B cell (primary cell): ENCODE measurements at regions not wholly inside any gene's neighbourhood (a gene's known extent, or its start where the extent isn't known, plus 50 kb on each side); places are given as distances from the start of the nearest gene placed in this dataset.

ENCODE experiments used
- ATAC-seq: fragments of 200-7000 bp; cut with Tn5 transposase; one replicate; pipeline ENCODE4 v1.10.0; 2021; ENCODE audit warnings: low read depth, mild to moderate bottlenecking, moderate number of reproducible peaks, moderate library complexity
- CTCF ChIA-PET: fragments of 350-600 bp; sonication (Branson Sonifier 250); formaldehyde crosslinking; loops from one replicate; lab custom pipeline; 2021; ENCODE audit warnings: antibody characterized with exemption, inconsistent platforms; lab: Charles Lee
- POLR2A ChIA-PET: fragments of 350-600 bp; sonication (Branson Sonifier 250); formaldehyde crosslinking; loops from one replicate; lab custom pipeline; 2021; ENCODE audit warnings: antibody characterized with exemption; lab: Charles Lee
- DNase-seq: peaks from one replicate; pipeline ENCODE4 v3.0.0; 2013
- H2AFZ ChIP-seq: 2 replicates; pipeline ENCODE4 v1.6.1; 2012; ENCODE audit warnings: mild to moderate bottlenecking, low read depth, low read length; ENCODE audit not compliant: insufficient read depth, poor library complexity, severe bottlenecking
- H3K27ac ChIP-seq, 2 donors: 1 replicate in 1 of 2; 2 replicates in 1 of 2; pipeline ENCODE4 v1.5.1; 2012 to 2013; ENCODE audit warnings: low read length in 2 of 2, mild to moderate bottlenecking in 2 of 2, moderate library complexity in 1 of 2
- H3K27me3 ChIP-seq, 4 experiments: fragments of 200-600 bp in 1 of 4; sonication (generic) in 1 of 4; replicated peaks in 1 of 4; 1 replicate in 2 of 4; 2 replicates in 2 of 4; pipeline versions ENCODE4 v1.6.1 to v1.7.0; 2013 to 2016; ENCODE audit warnings: low read length in 3 of 4, mild to moderate bottlenecking in 2 of 4, mixed read lengths in 1 of 4, moderate library complexity in 1 of 4; ENCODE audit not compliant: insufficient read depth in 4 of 4, control insufficient read depth in 3 of 4; ENCODE audit errors: control extremely low read depth in 1 of 4
- H3K36me3 ChIP-seq, 2 experiments: replicated peaks in 1 of 2; 1 replicate in 1 of 2; 2 replicates in 1 of 2; pipeline versions ENCODE4 v1.6.1 to v1.7.1; 2013; ENCODE audit warnings: low read length in 1 of 2; ENCODE audit not compliant: insufficient read depth in 2 of 2, control insufficient read depth in 1 of 2; ENCODE audit errors: control extremely low read depth in 1 of 2, extremely low read depth in 1 of 2
- H3K4me1 ChIP-seq, 2 donors: fragments of 200-600 bp in 1 of 2; sonication (generic) in 1 of 2; 1 replicate in 1 of 2; 2 replicates in 1 of 2; pipeline versions ENCODE4 v1.5.1 to v1.6.1; 2013 to 2017; ENCODE audit warnings: low read length in 2 of 2; ENCODE audit not compliant: control insufficient read depth in 2 of 2, insufficient read depth in 2 of 2
- H3K4me2 ChIP-seq: replicated peaks from 2 replicates; pipeline ENCODE3; 2012; ENCODE audit warnings: mild to moderate bottlenecking, low read depth, low read length; ENCODE audit not compliant: poor library complexity, severe bottlenecking
- H3K4me3 ChIP-seq, 5 experiments: fragments of 200-600 bp in 1 of 5; sonication (generic) in 1 of 5; 1 replicate in 3 of 5; 2 replicates in 2 of 5; pipeline versions ENCODE4 v1.5.1 to v1.7.0; 2011 to 2016; ENCODE audit warnings: low read length in 4 of 5, mild to moderate bottlenecking in 4 of 5, low read depth in 2 of 5, control low read depth in 1 of 5, moderate library complexity in 1 of 5; ENCODE audit not compliant: insufficient read depth in 1 of 5; ENCODE audit errors: control extremely low read depth in 1 of 5, extremely low read depth in 1 of 5
- H3K79me2 ChIP-seq: fragments of 200-600 bp; sonication (generic); one replicate; pipeline ENCODE4 v1.6.0; 2016; ENCODE audit warnings: low read length; ENCODE audit not compliant: control insufficient read depth, insufficient read depth
- H3K9ac ChIP-seq: fragments of 200-600 bp; sonication (generic); 2 replicates; pipeline ENCODE4 v1.6.1; 2017; ENCODE audit warnings: mild to moderate bottlenecking, low read length, moderate library complexity
- H3K9me3 ChIP-seq, 3 donors: one replicate each; pipeline versions ENCODE4 v1.6.1 to v1.7.1; 2013; ENCODE audit warnings: low read length in 2 of 3; ENCODE audit not compliant: control insufficient read depth in 2 of 3, insufficient read depth in 1 of 3; ENCODE audit errors: control extremely low read depth in 1 of 3
- H4K20me1 ChIP-seq: 2 replicates; pipeline ENCODE4 v1.6.0; 2012; ENCODE audit warnings: mild to moderate bottlenecking, low read length; ENCODE audit not compliant: insufficient read depth, control insufficient read depth, poor library complexity, severe bottlenecking
- H3K27ac Mint-ChIP-seq: one replicate; pipeline ENCODE4 v1.8.0; 2021; ENCODE audit warnings: mixed read lengths
- H3K27me3 Mint-ChIP-seq: one replicate; pipeline ENCODE4 v1.8.0; 2021; ENCODE audit warnings: mixed read lengths
- H3K4me1 Mint-ChIP-seq: one replicate; pipeline ENCODE4 v1.8.0; 2021; ENCODE audit warnings: mixed read lengths
- H3K4me3 Mint-ChIP-seq: one replicate; pipeline ENCODE4 v1.8.0; 2021; ENCODE audit warnings: mixed read lengths
- H3K9me3 Mint-ChIP-seq: one replicate; pipeline ENCODE4 v1.8.0; 2022; ENCODE audit warnings: mixed read lengths; ENCODE audit not compliant: insufficient read depth
- CTCF ChIP-seq: fragments of 200-600 bp; IDR thresholded peaks from one replicate; pipeline ENCODE4 v1.8.0; 2022; ENCODE audit warnings: antibody characterized with exemption, mild to moderate bottlenecking
- EZH2 ChIP-seq: IDR thresholded peaks from 2 replicates; pipeline ENCODE4 v1.6.1; 2012; ENCODE audit warnings: borderline replicate concordance, low read depth, mild to moderate bottlenecking, moderate library complexity, low read length; ENCODE audit not compliant: insufficient read depth, poor library complexity, severe bottlenecking
- WGBS: methylation state at CpG from one replicate; pipeline ENCODE4 v1.1.5; 2013; ENCODE audit warnings: missing lambda C conversion rate; ENCODE audit not compliant: insufficient coverage; 5-methylcytosine and 5-hydroxymethylcytosine counted together
- intact Hi-C: fragments of 100-400 bp; cut with micrococcal nuclease; formaldehyde crosslinking; loops from one replicate; pipeline ENCODE4 v1.10.0; 2022

DNA sequence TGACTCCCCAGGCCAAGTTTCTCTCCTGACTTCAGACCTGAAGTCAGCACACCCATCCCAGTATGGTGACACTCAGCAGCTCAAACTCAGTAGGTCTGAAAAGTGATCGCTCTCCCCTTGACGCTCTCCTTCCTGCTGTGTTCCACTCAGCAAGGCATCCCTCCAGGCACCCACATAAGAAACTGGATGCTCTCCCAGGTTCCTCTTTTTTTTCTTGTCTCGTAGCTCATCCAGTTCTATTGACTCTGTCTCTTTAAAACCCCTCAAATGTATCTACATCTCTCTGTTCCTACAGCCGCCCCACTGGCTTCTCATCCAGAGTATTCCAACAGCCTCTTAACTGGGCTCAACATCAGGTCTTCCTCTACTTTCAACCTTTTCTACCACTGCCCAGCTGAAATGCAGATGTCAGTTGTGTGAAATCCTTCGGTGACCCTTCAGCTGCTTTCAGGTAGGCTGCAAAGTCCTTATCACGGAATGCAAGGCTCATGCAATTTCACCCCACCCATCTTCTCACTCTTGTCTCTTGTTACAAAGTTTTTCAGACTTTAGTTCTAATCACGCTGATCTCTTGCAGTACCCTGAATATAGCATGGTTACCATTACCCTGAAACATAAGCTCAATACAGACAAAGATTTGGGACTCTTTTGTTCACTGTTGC lies 286.2 kb upstream of the POU3F1 start:
- intact Hi-C loops, result no loop called here
- Histone ChIP-seq H3K79me2 (no peaks in the 10 kb centered on the region), H3K4me1 (peaks cover 0 to 3% of the 10 kb centered on the region in 2 donors), H3K4me2 (no peak overlapping the region), H3K4me3 (no peak overlapping the region), H3K27ac (no peak overlapping the region), H3K36me3 (no peaks in the 10 kb centered on the region), H2AFZ (no peak overlapping the region), H3K27me3 (peaks cover 0 to 9% (median 1%) of the 10 kb centered on the region in 4 experiments), H3K9me3 (no peaks in the 10 kb centered on the region), H4K20me1 (no peaks in the 10 kb centered on the region), H3K9ac (no peak overlapping the region)
- CTCF ChIA-PET, result interaction anchor here (0.6 kb wide), 1 partner anchor 463 kb away, joined by 3 read pairs; no protein-coding TSS in a partner anchor
- H3K4me1 Mint-ChIP-seq, result peaks cover 5% of the 10 kb centered on the region
- no peak overlapping the region for H3K4me3 Mint-ChIP-seq
- H3K27ac Mint-ChIP-seq, result no peak overlapping the region
- POLR2A ChIA-PET, result no interaction called here
- DNase-seq (no peak), ATAC-seq (no peak)
- TF ChIP-seq EZH2, result no peak
- TF ChIP-seq CTCF, result no peak
- peaks cover 18% of the 10 kb centered on the region for H3K27me3 Mint-ChIP-seq
- H3K9me3 Mint-ChIP-seq, result peaks cover 3% of the 10 kb centered on the region
- 89% methylated on average over 6 of the region's 7 CpGs for WGBS

DNA sequence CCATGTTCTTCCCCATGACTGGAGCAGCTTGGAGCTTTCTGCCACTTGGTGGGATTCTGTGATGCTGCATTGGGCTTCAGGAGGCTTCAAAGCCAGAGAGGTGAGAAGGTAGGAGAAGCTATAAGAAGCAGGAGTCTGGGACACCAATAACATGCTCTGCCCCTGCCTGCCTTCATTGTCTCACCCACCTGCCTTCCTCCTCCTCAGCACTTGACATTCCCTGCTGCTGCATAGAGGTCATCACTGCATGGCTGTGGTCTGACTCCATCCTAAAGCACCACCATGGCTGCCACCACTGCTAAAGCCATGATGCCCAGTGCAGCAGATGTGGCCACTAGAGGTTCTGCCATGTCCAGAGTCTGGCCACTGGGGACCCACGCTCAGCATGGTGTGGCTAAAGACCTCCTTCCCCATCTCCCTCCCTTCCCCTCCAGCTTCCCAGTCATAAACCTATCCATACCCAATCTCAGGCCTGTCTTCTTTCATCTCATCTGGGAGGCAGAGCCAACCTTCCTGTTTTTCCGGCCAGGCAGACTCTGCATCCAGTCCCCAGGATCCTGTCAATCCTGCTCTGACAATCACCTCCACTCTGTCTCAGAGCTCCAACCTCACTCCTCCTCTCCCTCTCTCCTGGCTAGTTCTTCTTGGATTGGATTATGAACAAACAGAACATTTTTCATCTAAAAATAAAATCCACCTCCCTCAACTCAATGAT lies 285.1 kb upstream of the POU3F1 start:
- H3K4me2 ChIP-seq, result no peak overlapping the region
- H3K27me3 Mint-ChIP-seq, result peaks cover 18% of the 10 kb centered on the region
- no peaks in the 10 kb centered on the region for H3K9me3 ChIP-seq
- H3K36me3 ChIP-seq, result no peaks in the 10 kb centered on the region
- no peaks in the 10 kb centered on the region for H3K79me2 ChIP-seq
- peaks cover 5% of the 10 kb centered on the region for H3K4me1 Mint-ChIP-seq
- H3K27ac Mint-ChIP-seq, result no peak overlapping the region
- no peak for ATAC-seq
- H3K4me3 ChIP-seq, result no peak overlapping the region
- CTCF ChIA-PET, result no interaction called here
- peaks cover 0 to 3% of the 10 kb centered on the region in 2 donors for H3K4me1 ChIP-seq
- H3K9me3 Mint-ChIP-seq, result peaks cover 3% of the 10 kb centered on the region
- no peak overlapping the region for H3K9ac ChIP-seq
- no peak overlapping the region for H3K27ac ChIP-seq
- intact Hi-C loops, result no loop called here
- POLR2A ChIA-PET, result no interaction called here
- TF ChIP-seq EZH2, result no peak
- TF ChIP-seq CTCF, result no peak
- H2AFZ ChIP-seq, result no peak overlapping the region
- H3K27me3 ChIP-seq, result peaks cover 0 to 9% (median 1%) of the 10 kb centered on the region in 4 experiments
- no peak for DNase-seq
- H3K4me3 Mint-ChIP-seq, result no peak overlapping the region
- no peaks in the 10 kb centered on the region for H4K20me1 ChIP-seq
- WGBS, result 84% methylated on average over 2 of the region's 2 CpGs
